GM18858 (cell line): ENCODE measurements at regions not wholly inside any gene's neighbourhood (a gene's known extent, or its start where the extent isn't known, plus 50 kb on each side); places are given as distances from the start of the nearest gene placed in this dataset.

Source experiments
- ATAC-seq: cut with Tn5 transposase; IDR thresholded peaks from one replicate; pipeline ENCODE4 v1.9.1; 2021; ENCODE audit not compliant: unreplicated experiment

- ATAC-seq = no peak
Measured at GRCh38 chr11:127385071-127385470, 384.5 kb upstream of the KIRREL3 start.

GRCh38 chr11:127383026-127383425, 382.5 kb upstream of the KIRREL3 start:
- ATAC-seq = no peak

GRCh38 chr11:127381247-127381646, 380.7 kb upstream of the KIRREL3 start:
- no peak for ATAC-seq

- no peak for ATAC-seq
Measured at GRCh38 chr11:127379686-127380085, 379.1 kb upstream of the KIRREL3 start.

- no peak for ATAC-seq
Measured at GRCh38 chr11:127376301-127376700, 375.7 kb upstream of the KIRREL3 start.

GRCh38 chr11:127369356-127369755, 368.8 kb upstream of the KIRREL3 start:
- ATAC-seq = no peak

- no peak for ATAC-seq
Measured at GRCh38 chr11:127362754-127363308, 362.3 kb upstream of the KIRREL3 start.

- no peak for ATAC-seq
Measured at GRCh38 chr11:127358160-127358559, 357.6 kb upstream of the KIRREL3 start.

- ATAC-seq = no peak
Measured at GRCh38 chr11:127350476-127350875, 349.9 kb upstream of the KIRREL3 start.

- no peak for ATAC-seq
Measured at GRCh38 chr11:127345819-127346459, 345.4 kb upstream of the KIRREL3 start.

- no peak for ATAC-seq
Measured at GRCh38 chr11:127340438-127340837, 339.9 kb upstream of the KIRREL3 start.

- ATAC-seq = no peak
Measured at GRCh38 chr11:127339376-127339775, 338.8 kb upstream of the KIRREL3 start.

- ATAC-seq = no peak
Measured at GRCh38 chr11:127338380-127339259, 338.1 kb upstream of the KIRREL3 start.

- ATAC-seq = no peak
Measured at GRCh38 chr11:127334466-127334865, 333.9 kb upstream of the KIRREL3 start.

- ATAC-seq = no peak
Measured at GRCh38 chr11:127332896-127333295, 332.3 kb upstream of the KIRREL3 start.

- no peak for ATAC-seq
Measured at GRCh38 chr11:127330044-127330443, 329.5 kb upstream of the KIRREL3 start.

- ATAC-seq = no peak
Measured at GRCh38 chr11:127308291-127308690, 307.7 kb upstream of the KIRREL3 start.

GRCh38 chr11:127307700-127308099, 307.1 kb upstream of the KIRREL3 start:
- no peak for ATAC-seq

GRCh38 chr11:127304634-127305033, 304.1 kb upstream of the KIRREL3 start:
- no peak for ATAC-seq

GRCh38 chr11:127288926-127289325, 288.4 kb upstream of the KIRREL3 start:
- ATAC-seq = no peak

- ATAC-seq = no peak
Measured at GRCh38 chr11:127281534-127281933, 281.0 kb upstream of the KIRREL3 start.

GRCh38 chr11:127275774-127276173, 275.2 kb upstream of the KIRREL3 start:
- ATAC-seq = no peak
